Germinal center (tissue), 1 donor: ENCODE measurements at regions not wholly inside any gene's neighbourhood (a gene's known extent, or its start where the extent isn't known, plus 50 kb on each side); places are given as distances from the start of the nearest gene placed in this dataset.
"Not testable (repeated sequence)": the region's sequence is repeated elsewhere in the genome, so short reads cannot be mapped to it uniquely, and the experiment has no call there.

ENCODE experiments used
- DNase-seq: peaks from one replicate; pipeline ENCODE4 v3.0.0; 2012; ENCODE audit warnings: mixed read lengths, low spot score

- not testable (repeated sequence) for DNase-seq
These were observed 587.8 kb upstream of the CLINT1 start for GRCh38 chr5:158446761-158447160.

- DNase-seq: not testable (repeated sequence)
These were observed 580.3 kb upstream of the CLINT1 start for GRCh38 chr5:158439204-158439603.

GRCh38 chr5:158436271-158437065, 577.5 kb upstream of the CLINT1 start:
- peak; percentile 69 for DNase-seq

GRCh38 chr5:158435161-158435616, 576.2 kb upstream of the CLINT1 start:
- DNase-seq: peak; percentile 26

GRCh38 chr5:158434749-158435148, 575.8 kb upstream of the CLINT1 start:
- no peak for DNase-seq

GRCh38 chr5:158433634-158434033, 574.7 kb upstream of the CLINT1 start:
- no peak for DNase-seq

- DNase-seq: no peak
These were observed 572.6 kb upstream of the CLINT1 start for GRCh38 chr5:158431369-158432029.

- no peak for DNase-seq
These were observed 571.8 kb upstream of the CLINT1 start for GRCh38 chr5:158430798-158431167.

- no peak for DNase-seq
These were observed 571.3 kb upstream of the CLINT1 start for GRCh38 chr5:158430166-158430797.

- no peak for DNase-seq
These were observed 570.6 kb upstream of the CLINT1 start for GRCh38 chr5:158429564-158429963.

- DNase-seq: no peak
These were observed 564.8 kb upstream of the CLINT1 start for GRCh38 chr5:158423623-158424200.

GRCh38 chr5:158422653-158423515, 563.9 kb upstream of the CLINT1 start:
- no peak for DNase-seq

- DNase-seq: peak; percentile 46
These were observed 562.4 kb upstream of the CLINT1 start for GRCh38 chr5:158421319-158421718.

- no peak for DNase-seq
These were observed 560.2 kb upstream of the CLINT1 start for GRCh38 chr5:158419186-158419585.

- no peak for DNase-seq
These were observed 555.8 kb upstream of the CLINT1 start for GRCh38 chr5:158414780-158415179.

GRCh38 chr5:158414333-158414762, 555.4 kb upstream of the CLINT1 start:
- DNase-seq: no peak

- DNase-seq: no peak
These were observed 554.3 kb upstream of the CLINT1 start for GRCh38 chr5:158413122-158413680.

- DNase-seq: no peak
These were observed 552.0 kb upstream of the CLINT1 start for GRCh38 chr5:158410976-158411375.

- no peak for DNase-seq
These were observed 550.6 kb upstream of the CLINT1 start for GRCh38 chr5:158409507-158409906.

- no peak for DNase-seq
These were observed 548.9 kb upstream of the CLINT1 start for GRCh38 chr5:158407824-158408195.
